Stimulated activated CD8-positive, alpha-beta memory T cell treated with anti-CD3 and anti-CD28 coated beads, Interleukin-7, amount 100 ng/mL, for 4 hours (primary cell): ENCODE measurements at regions not wholly inside any gene's neighbourhood (a gene's known extent, or its start where the extent isn't known, plus 50 kb on each side); places are given as distances from the start of the nearest gene placed in this dataset.

Source experiments
- DNase-seq, 2 donors: peaks; one replicate each; pipeline ENCODE4 v3.0.0-alpha.2; 2020; ENCODE audit warnings: low read depth in 2 of 2

GRCh38 chr6:20024978-20025377, 187.3 kb downstream of the MBOAT1 start:
- no peak for DNase-seq

- DNase-seq: no peak
Observed at GRCh38 chr6:20025681-20026080, 186.6 kb downstream of the MBOAT1 start.

- no peak for DNase-seq
Observed at GRCh38 chr6:20028143-20028542, 184.1 kb downstream of the MBOAT1 start.

- DNase-seq: no peak
Observed at GRCh38 chr6:20028562-20028961, 183.7 kb downstream of the MBOAT1 start.

GRCh38 chr6:20029979-20030378, 182.3 kb downstream of the MBOAT1 start:
- no peak for DNase-seq

- no peak for DNase-seq
Observed at GRCh38 chr6:20031342-20031741, 180.9 kb downstream of the MBOAT1 start.

GRCh38 chr6:20033697-20034407, 178.4 kb downstream of the MBOAT1 start:
- no peak for DNase-seq

- no peak for DNase-seq
Observed at GRCh38 chr6:20034408-20034769, 177.9 kb downstream of the MBOAT1 start.

- DNase-seq: no peak
Observed at GRCh38 chr6:20036141-20036677, 176.1 kb downstream of the MBOAT1 start.

GRCh38 chr6:20038410-20039204, 173.7 kb downstream of the MBOAT1 start:
- DNase-seq: no peak

- no peak for DNase-seq
Observed at GRCh38 chr6:20044883-20045282, 167.4 kb downstream of the MBOAT1 start.
